Heart left ventricle (tissue), 13 donors: ENCODE measurements at regions not wholly inside any gene's neighbourhood (a gene's known extent, or its start where the extent isn't known, plus 50 kb on each side); places are given as distances from the start of the nearest gene placed in this dataset.

Experiments
- POLR2A ChIP-seq, 2 donors: fragments of 450-650 bp; IDR thresholded peaks; one replicate each; pipeline ENCODE4 v1.6.1; 2017; ENCODE audit warnings: antibody characterized with exemption in 2 of 2, mild to moderate bottlenecking in 2 of 2, moderate library complexity in 2 of 2
- TF ChIP-seq, protein P1 (sequence below), 12 donors: fragments of 200-600 bp; sonication (generic) in 4 of 12; IDR thresholded peaks; one replicate each; pipeline versions ENCODE4 v1.5.0 to v1.8.0; 2018 to 2022; ENCODE audit warnings: antibody characterized with exemption in 12 of 12, mild to moderate bottlenecking in 5 of 12
- donor health status: ischemic (EF 13 %, LVEDD 7.1; RV severe dilation, severe dysfunction).
- donor health status: DM: no; HTN: yes; CAD: no.
- donor health status: DM: no; HTN: no; CAD: no.
- donor health status: ischemic (EF 25% LVEDD 6.9; RV normal size, moderate dysfunction).
- donor health status: ischemic (EF 25% LVEDD 5.7; RV mildly dilated, moderate dysfunction).
- donor health status: ischemic (EF 35%, LVEDD 5.7; RV mildly dilated, moderate dysfunction).
- donor health status: nonischemic (EF 11% LVEDD 7.7; RV severe dilation, severe dysfunction).
- donor health status: DM: yes; HTN: yes; CAD: no.
- donor health status: PGD.
- donor health status: ischemic (EF 29% LVEDD 5.4; RV normal size, mild dysfunction).
- donor health status: nonischemic (EF 23%, LVEDD 6.1; RV moderate dilation, normal function).

DNA sequence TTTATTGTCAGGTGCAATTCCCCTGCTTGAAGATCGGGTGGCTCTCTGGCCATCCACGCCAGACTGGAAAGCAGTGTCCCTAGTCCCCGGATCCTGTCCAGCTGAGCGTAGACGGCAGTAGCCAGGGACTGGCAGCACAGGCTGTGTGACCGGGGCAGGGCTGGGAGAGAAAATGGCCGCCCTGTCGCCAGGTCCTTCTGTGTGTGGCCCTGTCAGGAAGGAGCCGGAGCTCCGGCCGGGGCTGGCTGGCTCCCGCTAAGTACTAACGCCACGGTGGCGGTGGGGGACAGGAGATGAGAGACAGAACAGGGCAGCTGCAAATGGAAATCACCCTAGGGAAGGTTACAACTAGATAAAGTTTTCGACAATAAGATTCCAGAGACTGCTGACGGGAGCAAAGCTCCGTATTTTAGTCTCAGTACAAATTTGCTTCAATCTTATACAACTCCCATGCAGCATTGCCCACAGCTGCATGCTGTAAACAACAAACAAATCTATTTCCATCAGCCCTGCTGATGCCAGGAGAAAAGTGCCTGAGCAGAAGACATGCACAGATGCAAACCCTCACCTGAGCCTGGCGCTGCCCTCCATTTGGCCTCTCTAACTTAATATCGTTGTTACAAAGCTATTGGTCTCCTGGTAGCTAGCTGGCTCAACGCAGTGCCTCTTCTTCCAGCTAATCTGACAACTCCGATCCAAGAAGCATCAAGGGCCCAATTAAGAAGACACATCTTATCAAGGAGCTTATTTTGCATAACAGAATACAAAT is 253.0 kb downstream of the TSHZ3 start:
- TF ChIP-seq POLR2A (IDR thresholded peaks at IDR 0.05), result no peak
- TF ChIP-seq, protein P1, sequence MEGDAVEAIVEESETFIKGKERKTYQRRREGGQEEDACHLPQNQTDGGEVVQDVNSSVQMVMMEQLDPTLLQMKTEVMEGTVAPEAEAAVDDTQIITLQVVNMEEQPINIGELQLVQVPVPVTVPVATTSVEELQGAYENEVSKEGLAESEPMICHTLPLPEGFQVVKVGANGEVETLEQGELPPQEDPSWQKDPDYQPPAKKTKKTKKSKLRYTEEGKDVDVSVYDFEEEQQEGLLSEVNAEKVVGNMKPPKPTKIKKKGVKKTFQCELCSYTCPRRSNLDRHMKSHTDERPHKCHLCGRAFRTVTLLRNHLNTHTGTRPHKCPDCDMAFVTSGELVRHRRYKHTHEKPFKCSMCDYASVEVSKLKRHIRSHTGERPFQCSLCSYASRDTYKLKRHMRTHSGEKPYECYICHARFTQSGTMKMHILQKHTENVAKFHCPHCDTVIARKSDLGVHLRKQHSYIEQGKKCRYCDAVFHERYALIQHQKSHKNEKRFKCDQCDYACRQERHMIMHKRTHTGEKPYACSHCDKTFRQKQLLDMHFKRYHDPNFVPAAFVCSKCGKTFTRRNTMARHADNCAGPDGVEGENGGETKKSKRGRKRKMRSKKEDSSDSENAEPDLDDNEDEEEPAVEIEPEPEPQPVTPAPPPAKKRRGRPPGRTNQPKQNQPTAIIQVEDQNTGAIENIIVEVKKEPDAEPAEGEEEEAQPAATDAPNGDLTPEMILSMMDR (IDR thresholded peaks at IDR 0.05), result no peak
